ENCODE measurements at regions not wholly inside any gene's neighbourhood (a gene's known extent, or its start where the extent isn't known, plus 50 kb on each side); places are given as distances from the start of the nearest gene placed in this dataset.

- H3K36me3 Mint-ChIP-seq (ENCODE audit: insufficient read depth, unreplicated experiment): no peaks in the 10 kb centered on the region
- POLR2A ChIA-PET: no interaction called here
Observed at GRCh38 chr3:166187237-166187636, 350.0 kb upstream of the BCHE start.

GRCh38 chr3:166186003-166186402, 348.8 kb upstream of the BCHE start:
- no peak overlapping the region for H3K4me3 Mint-ChIP-seq (ENCODE audit: unreplicated experiment)
- H3K27ac Mint-ChIP-seq (ENCODE audit: low read depth, unreplicated experiment): no peak overlapping the region
- no peaks in the 10 kb centered on the region for H3K36me3 Mint-ChIP-seq (ENCODE audit: insufficient read depth, unreplicated experiment)
- no peaks in the 10 kb centered on the region for H3K27me3 Mint-ChIP-seq (ENCODE audit: insufficient read depth, unreplicated experiment)
- H3K9me3 Mint-ChIP-seq (ENCODE audit: unreplicated experiment): no peaks in the 10 kb centered on the region
- TF ChIP-seq CTCF (IDR thresholded peaks at IDR 0.05; ENCODE audit: unreplicated experiment): no peak
- DNase-seq (ENCODE audit: unreplicated experiment): no peak
- intact Hi-C loops (cut with micrococcal nuclease): no loop called here
- peaks cover 6% of the 10 kb centered on the region for H3K4me1 Mint-ChIP-seq (ENCODE audit: insufficient read depth, unreplicated experiment)
- BruUV-seq (replicated peaks): no TSS peak
- POLR2A ChIA-PET: interaction anchor here (0.8 kb wide), 1 partner anchor 136 kb away, joined by 3 read pairs; no protein-coding TSS in a partner anchor
- CTCF ChIA-PET: interaction anchor here (0.6 to 0.7 kb wide), 2 partner anchors 263 to 950 kb away, joined by 3 read pairs; no protein-coding TSS in a partner anchor

More at GRCh38 chr3:166187237-166187636, 350.0 kb upstream of the BCHE start:
- no peak for DNase-seq (ENCODE audit: unreplicated experiment)
- no peak overlapping the region for H3K27ac Mint-ChIP-seq (ENCODE audit: low read depth, unreplicated experiment)
- H3K9me3 Mint-ChIP-seq (ENCODE audit: unreplicated experiment): no peaks in the 10 kb centered on the region
- H3K27me3 Mint-ChIP-seq (ENCODE audit: insufficient read depth, unreplicated experiment): no peaks in the 10 kb centered on the region
- intact Hi-C loops (cut with micrococcal nuclease): no loop called here
- BruUV-seq (replicated peaks): no TSS peak
- H3K4me3 Mint-ChIP-seq (ENCODE audit: unreplicated experiment): no peak overlapping the region
- no peak for TF ChIP-seq CTCF (IDR thresholded peaks at IDR 0.05; ENCODE audit: unreplicated experiment)
- H3K4me1 Mint-ChIP-seq (ENCODE audit: insufficient read depth, unreplicated experiment): peaks cover 6% of the 10 kb centered on the region
- CTCF ChIA-PET: interaction anchor here (0.6 kb wide), 1 partner anchor 130 kb away, joined by 3 read pairs; no protein-coding TSS in a partner anchor

- TF ChIP-seq CTCF (IDR thresholded peaks at IDR 0.05; ENCODE audit: unreplicated experiment): no peak
- DNase-seq (ENCODE audit: unreplicated experiment): no peak
- intact Hi-C loops (cut with micrococcal nuclease): no loop called here
- Mint-ChIP-seq H3K27me3 (ENCODE audit: insufficient read depth, unreplicated experiment) (no peaks in the 10 kb centered on the region), H3K9me3 (ENCODE audit: unreplicated experiment) (no peaks in the 10 kb centered on the region), H3K4me1 (ENCODE audit: insufficient read depth, unreplicated experiment) (no peaks in the 10 kb centered on the region), H3K36me3 (ENCODE audit: insufficient read depth, unreplicated experiment) (no peaks in the 10 kb centered on the region), H3K27ac (ENCODE audit: low read depth, unreplicated experiment) (no peak overlapping the region), H3K4me3 (ENCODE audit: unreplicated experiment) (no peak overlapping the region)
- CTCF ChIA-PET: no interaction called here
- POLR2A ChIA-PET: interaction anchor here (0.9 kb wide), 1 partner anchor 14 kb away, joined by 3 read pairs; no protein-coding TSS in a partner anchor
- no TSS peak for BruUV-seq (replicated peaks)
Observed at GRCh38 chr3:166177130-166177529, 339.9 kb upstream of the BCHE start.

GRCh38 chr3:166171695-166172094, 334.5 kb upstream of the BCHE start:
- BruUV-seq (replicated peaks): no TSS peak

More at GRCh38 chr3:166171695-166172094, 334.5 kb upstream of the BCHE start:
- no peak overlapping the region for H3K4me3 Mint-ChIP-seq (ENCODE audit: unreplicated experiment)
- no peak for TF ChIP-seq CTCF (IDR thresholded peaks at IDR 0.05; ENCODE audit: unreplicated experiment)
- ChIA-PET CTCF (no interaction called here), POLR2A (no interaction called here)
- DNase-seq (ENCODE audit: unreplicated experiment): no peak
- H3K36me3 Mint-ChIP-seq (ENCODE audit: insufficient read depth, unreplicated experiment): no peaks in the 10 kb centered on the region
- H3K27me3 Mint-ChIP-seq (ENCODE audit: insufficient read depth, unreplicated experiment): no peaks in the 10 kb centered on the region
- H3K27ac Mint-ChIP-seq (ENCODE audit: low read depth, unreplicated experiment): no peak overlapping the region
- no peaks in the 10 kb centered on the region for H3K9me3 Mint-ChIP-seq (ENCODE audit: unreplicated experiment)
- no peaks in the 10 kb centered on the region for H3K4me1 Mint-ChIP-seq (ENCODE audit: insufficient read depth, unreplicated experiment)
- intact Hi-C loops (cut with micrococcal nuclease): no loop called here
